NCI-H748 (cell line): ENCODE measurements at regions not wholly inside any gene's neighbourhood (a gene's known extent, or its start where the extent isn't known, plus 50 kb on each side); places are given as distances from the start of the nearest gene placed in this dataset.

Source experiments
- DNase-seq: peaks from one replicate; lab custom pipeline; 2025; ENCODE audit not compliant: unreplicated experiment; lab: John Stamatoyannopoulos, UW

DNA sequence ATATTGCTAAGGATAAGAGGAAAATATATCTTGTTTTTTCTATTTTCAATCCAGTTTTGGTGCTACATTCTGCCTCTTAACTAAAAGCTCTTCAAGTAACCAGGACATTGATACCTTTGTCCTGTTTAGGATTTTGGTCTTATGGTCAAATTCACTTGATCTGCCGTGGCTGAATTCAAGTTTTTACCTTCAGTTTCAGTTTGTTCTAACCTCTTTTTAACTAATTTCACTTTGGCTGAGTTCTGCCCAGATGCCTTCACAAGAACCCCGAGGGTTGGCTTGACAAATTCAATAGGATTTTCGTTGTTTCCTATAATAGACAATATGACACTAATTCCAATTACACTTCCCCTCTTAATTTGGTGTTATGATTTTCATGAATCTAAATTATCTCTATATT lies 84.5 kb upstream of the C1orf21 start:
- DNase-seq = no peak

DNA sequence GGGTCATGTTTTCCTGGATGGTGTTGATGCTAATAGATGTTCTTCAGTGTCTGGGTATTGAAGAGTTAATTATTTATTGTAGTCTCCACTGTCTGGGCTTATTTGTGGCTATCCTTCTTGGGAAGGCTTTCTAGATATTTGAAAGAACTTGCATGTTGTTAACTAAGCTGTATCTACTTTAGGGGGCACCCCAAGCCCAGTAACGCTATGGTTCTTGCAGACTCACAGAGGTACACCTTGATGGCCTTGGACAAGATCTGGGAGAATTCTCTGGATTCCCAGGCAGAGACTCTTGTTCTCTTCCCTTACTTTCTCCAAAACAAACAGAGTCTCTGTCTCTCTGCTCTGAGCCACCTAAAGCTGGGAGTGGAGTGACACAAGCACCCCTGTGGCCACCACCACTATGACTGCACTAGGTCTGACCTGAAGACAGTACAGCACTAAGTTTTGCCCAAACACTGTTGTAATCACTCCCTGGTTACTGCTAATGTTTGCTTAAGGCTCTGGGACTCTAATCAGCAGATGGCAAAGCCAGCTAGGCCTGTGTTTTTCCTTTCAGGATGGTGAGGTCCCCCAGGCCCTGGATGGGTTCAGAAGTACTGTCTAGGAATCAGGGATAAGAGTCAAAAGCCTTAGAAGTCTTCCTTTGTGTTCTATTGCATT lies 76.5 kb upstream of the C1orf21 start:
- no peak for DNase-seq

DNA sequence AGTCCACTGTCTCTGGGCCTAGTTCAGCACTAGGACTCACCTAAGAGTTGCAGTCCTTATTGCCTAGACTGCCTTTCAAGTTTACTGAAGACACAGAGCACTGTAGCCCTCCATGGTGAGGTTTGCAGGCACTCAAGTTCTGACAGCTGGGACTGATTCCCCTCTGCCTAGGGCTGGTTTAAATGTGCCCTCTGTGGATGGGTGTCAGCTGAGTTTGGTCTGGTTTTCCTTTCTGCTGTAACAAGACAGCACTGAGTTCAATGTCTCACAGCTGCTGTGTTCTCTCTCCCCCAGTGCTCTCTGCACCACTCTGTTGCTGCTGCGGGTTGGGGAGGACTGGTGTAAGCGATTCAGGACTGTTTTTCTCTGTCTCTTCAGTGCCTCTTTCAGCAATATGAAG lies 75.2 kb upstream of the C1orf21 start:
- DNase-seq = no peak

DNA sequence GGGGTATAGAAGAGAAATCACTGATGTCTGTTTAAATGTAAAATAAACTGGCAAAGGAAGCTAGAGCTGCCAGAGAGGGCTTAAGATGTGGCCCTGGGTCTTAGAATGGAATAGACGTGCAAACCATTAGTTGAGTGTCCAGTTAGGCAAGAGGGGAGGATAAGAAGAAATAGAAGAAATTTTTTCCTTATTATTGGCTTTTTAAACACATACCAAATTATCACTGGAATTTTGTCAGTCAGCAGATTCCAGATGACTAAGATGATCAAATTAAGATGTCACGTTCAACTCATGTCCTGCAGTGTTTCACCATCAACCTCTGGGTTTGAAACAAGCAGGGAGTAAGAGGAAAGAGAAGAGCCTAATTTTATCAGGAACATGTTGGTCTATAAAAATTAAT lies 71.6 kb upstream of the C1orf21 start:
- DNase-seq = no peak

DNA sequence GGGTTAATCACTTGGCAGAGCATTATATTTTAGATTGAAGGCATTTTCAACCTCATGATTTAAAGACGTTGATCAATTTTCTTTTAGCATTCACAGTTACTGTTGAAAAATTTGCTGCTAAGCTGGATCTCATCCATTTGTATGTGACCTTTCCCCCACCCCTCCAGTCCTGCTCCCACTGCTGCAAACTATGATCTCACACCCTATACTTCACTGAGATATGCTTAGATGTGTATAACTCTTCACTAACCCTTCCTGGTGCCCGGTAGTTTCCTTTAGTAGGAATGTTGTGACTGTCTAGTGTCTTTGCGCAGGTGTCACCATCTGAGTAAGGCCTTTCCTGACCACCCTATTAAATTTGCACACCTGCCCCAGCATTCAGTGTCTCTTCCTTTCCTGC lies 67.0 kb upstream of the C1orf21 start:
- DNase-seq = no peak

DNA sequence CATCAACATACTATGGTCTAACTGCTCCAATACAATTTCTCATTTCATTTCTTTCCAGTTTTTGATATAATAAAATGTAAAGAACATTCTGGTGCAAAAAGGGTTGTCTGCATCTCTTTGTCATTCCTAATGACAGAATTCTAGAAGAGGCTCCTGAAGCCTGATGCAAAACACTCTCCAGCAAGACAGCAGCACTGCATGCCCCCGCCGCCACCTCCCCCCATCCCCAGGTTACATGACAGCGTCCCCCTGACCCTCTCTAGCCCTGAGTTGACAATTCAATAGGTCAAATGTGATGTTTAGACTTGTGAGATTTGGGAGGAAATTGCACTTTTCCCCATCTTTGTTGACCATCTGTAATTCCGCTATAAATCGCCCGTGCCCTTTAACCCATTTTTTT lies 64.6 kb upstream of the C1orf21 start:
- no peak for DNase-seq

DNA sequence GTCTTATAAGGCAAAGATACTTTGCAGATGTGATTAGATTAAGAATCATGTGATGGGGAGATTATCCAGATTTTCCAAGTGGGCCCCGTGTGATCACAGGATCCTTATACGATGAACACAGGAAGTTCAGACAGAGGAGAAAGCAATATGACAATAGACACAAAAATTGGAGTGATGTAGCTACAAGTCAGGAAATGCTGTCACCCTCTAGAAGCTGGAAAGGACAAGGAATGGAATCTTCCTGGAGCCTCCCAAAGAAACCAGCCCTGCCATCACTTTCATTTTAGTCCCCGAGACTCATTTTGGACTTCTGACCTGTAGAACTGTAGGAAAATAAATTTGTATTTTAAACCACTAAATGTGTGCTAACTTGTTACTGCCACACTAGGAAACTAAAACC lies 61.9 kb upstream of the C1orf21 start:
- DNase-seq = no peak

DNA sequence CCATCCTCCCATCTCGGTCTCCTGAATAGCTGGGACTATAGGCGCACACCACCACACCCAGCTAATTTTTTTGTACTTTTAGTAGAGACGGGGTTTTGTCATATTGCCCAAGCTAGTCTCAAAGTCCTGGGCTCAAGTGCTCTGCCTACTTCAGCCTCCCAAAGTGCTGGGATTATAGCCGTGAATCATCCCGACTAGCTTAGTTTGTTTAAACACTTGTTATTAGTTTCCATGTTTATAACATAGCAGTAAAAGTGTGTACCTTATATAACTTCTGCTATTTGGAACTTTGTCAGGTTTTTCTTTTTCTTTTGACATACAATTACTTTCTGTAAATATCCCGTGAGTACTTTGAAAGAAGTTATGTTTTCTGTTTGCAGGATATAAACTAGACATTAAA lies 60.6 kb upstream of the C1orf21 start:
- DNase-seq = no peak

DNA sequence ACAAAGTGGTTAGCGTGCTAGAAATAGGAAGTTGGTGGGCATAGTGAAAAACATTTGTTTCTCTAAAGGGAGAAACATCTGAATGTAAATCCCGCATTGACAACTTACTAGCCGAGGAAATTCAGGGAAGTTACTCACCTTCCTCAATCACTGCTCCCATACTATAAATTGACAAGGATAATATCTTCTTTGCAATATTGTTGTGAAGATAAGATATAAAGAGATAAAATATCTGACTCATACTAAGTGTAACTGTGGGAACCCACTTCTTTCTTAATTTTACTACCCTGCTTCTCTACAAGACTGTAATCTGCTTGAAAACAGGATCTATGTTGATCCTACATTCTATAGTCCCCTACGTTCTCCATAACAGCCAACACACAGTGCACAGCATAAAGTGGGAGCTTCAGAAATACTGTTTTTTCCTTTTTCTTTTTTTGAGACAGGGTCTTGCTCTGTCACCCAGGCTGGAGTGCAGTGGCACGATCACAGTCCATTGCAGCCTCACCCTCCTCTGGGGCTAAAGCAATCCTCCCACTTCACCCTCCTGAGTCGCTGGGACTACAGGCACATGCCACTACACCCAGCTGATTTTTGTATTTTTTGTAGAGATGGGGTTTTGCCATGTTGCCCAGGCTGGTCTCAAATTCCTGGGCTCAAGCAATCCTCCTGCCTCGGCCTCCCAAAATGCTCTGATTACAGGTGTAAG lies 57.4 kb upstream of the C1orf21 start:
- no peak for DNase-seq

DNA sequence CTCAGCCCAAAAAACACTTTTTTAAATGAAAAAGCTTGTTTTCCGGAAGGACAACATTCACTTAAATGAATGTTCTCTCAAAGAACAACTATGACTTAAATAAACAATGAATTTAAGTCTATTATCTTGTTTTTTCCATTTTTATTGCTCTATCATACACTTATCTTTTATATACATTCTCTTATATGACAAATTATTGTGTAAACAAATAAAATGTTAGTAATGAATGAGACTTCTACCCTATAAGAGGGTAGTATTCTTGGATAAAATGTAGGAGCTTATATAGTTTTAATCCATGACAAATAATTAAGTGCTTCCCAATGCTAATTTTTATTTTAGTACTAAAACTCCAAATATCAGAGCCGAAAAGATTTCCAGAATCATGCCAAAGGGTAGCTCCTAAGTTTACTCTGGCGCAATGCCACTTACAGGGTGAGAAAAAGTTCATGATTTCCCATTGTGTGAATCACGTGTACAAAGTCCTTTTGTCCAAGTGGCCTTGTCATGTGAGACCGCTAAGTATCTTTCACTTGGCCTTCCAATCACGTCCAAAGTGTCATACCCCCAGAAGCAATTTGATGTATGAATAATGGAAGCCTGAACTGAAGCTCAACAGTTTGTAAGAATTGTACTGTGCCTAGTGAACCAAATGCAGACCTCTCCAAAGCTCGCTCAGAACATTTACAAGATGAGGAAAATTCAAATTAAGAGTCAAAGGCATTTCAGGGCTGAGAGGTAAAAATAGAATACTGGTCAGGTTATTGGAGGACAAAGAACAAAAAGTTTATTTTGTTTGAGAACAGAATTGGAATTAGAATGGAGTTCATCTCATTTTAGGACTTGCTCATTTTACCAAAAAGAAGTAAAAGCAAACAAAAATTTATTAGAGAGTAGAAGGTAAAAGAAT lies 56.6 kb upstream of the C1orf21 start:
- DNase-seq = peak; percentile 0

DNA sequence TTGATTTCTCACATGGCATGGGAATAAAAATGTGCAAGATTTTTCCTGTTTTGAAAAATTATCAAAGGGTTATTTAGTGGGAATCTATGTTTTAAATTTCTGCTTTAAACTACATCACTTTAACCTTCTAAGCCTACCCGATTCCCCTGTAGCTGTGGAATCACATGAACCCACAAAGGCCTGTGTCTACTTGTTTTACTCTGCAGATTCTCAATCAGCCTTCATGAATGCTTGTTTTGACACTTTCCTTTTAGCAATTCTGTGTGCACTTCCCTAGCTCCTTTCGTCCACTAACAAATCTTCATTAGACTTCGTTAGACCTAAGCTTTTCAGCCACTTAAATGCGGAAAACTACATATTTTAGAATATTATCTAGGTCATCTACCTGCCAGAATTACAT lies 56.0 kb upstream of the C1orf21 start:
- DNase-seq = no peak
